SJSA1 (cell line): ENCODE measurements at regions not wholly inside any gene's neighbourhood (a gene's known extent, or its start where the extent isn't known, plus 50 kb on each side); places are given as distances from the start of the nearest gene placed in this dataset.

Experiments used
- DNase-seq, 2 experiments: peaks; one replicate each; pipeline ENCODE4 v3.0.0-alpha.2; 2015 to 2020; ENCODE audit warnings: low spot score in 2 of 2, low read depth in 1 of 2
- H3K27ac ChIP-seq: fragments of 250-450 bp; sonication (Bioruptor Pico); 2 replicates; pipeline ENCODE4 v1.5.1; 2020; ENCODE audit warnings: mild to moderate bottlenecking, moderate library complexity
- H3K27me3 ChIP-seq: fragments of 250-450 bp; sonication (Bioruptor Pico); replicated peaks from 2 replicates; pipeline ENCODE4 v1.5.1; 2020; ENCODE audit warnings: mild to moderate bottlenecking, moderate library complexity
- H3K36me3 ChIP-seq: fragments of 250-450 bp; sonication (Bioruptor Pico); 2 replicates; pipeline ENCODE4 v1.5.1; 2020; ENCODE audit warnings: mild to moderate bottlenecking
- H3K4me1 ChIP-seq: fragments of 250-450 bp; sonication (Bioruptor Pico); replicated peaks from 2 replicates; pipeline ENCODE4 v1.6.1; 2021; ENCODE audit warnings: mild to moderate bottlenecking
- H3K4me3 ChIP-seq: fragments of 250-450 bp; sonication (Bioruptor Pico); 2 replicates; pipeline ENCODE4 v1.5.1; 2020; ENCODE audit warnings: mild to moderate bottlenecking
- H3K9me3 ChIP-seq: fragments of 250-450 bp; sonication (Bioruptor Pico); replicated peaks from 2 replicates; pipeline ENCODE4 v1.5.1; 2020; ENCODE audit warnings: mild to moderate bottlenecking

- no peak overlapping the region for H3K27ac ChIP-seq
- no peak for DNase-seq
- no peaks in the 10 kb centered on the region for H3K36me3 ChIP-seq
- H3K9me3 ChIP-seq: no peaks in the 10 kb centered on the region
- no peaks in the 10 kb centered on the region for H3K27me3 ChIP-seq
- no peaks in the 10 kb centered on the region for H3K4me1 ChIP-seq
- H3K4me3 ChIP-seq: no peak overlapping the region
Observed at GRCh38 chr9:27659001-27659400, 85.7 kb upstream of the C9orf72 start.

GRCh38 chr9:27659571-27659970, 86.3 kb upstream of the C9orf72 start:
- Histone ChIP-seq H3K27me3 (no peaks in the 10 kb centered on the region), H3K9me3 (no peaks in the 10 kb centered on the region), H3K27ac (no peak overlapping the region), H3K36me3 (no peaks in the 10 kb centered on the region), H3K4me1 (no peaks in the 10 kb centered on the region), H3K4me3 (no peak overlapping the region)
- DNase-seq: no peak

GRCh38 chr9:27660148-27660547, 86.9 kb upstream of the C9orf72 start:
- no peaks in the 10 kb centered on the region for H3K36me3 ChIP-seq
- no peak overlapping the region for H3K4me3 ChIP-seq
- no peaks in the 10 kb centered on the region for H3K27me3 ChIP-seq
- no peaks in the 10 kb centered on the region for H3K9me3 ChIP-seq
- H3K4me1 ChIP-seq: no peaks in the 10 kb centered on the region
- DNase-seq: no peak
- no peak overlapping the region for H3K27ac ChIP-seq

- Histone ChIP-seq H3K36me3 (no peaks in the 10 kb centered on the region), H3K27ac (no peak overlapping the region)
Observed at GRCh38 chr9:27663526-27663925, 90.2 kb upstream of the C9orf72 start.

GRCh38 chr9:27664121-27664779, 91.0 kb upstream of the C9orf72 start:
- no peaks in the 10 kb centered on the region for H3K36me3 ChIP-seq
- no peaks in the 10 kb centered on the region for H3K27me3 ChIP-seq
- H3K9me3 ChIP-seq: no peaks in the 10 kb centered on the region
- no peaks in the 10 kb centered on the region for H3K4me1 ChIP-seq
- no peak for DNase-seq
- H3K27ac ChIP-seq: no peak overlapping the region
- no peak overlapping the region for H3K4me3 ChIP-seq

More at GRCh38 chr9:27663526-27663925, 90.2 kb upstream of the C9orf72 start:
- Histone ChIP-seq H3K4me3 (no peak overlapping the region), H3K9me3 (no peaks in the 10 kb centered on the region), H3K4me1 (no peaks in the 10 kb centered on the region), H3K27me3 (no peaks in the 10 kb centered on the region)
- DNase-seq: no peak

GRCh38 chr9:27665136-27665535, 91.9 kb upstream of the C9orf72 start:
- no peak for DNase-seq
- no peaks in the 10 kb centered on the region for H3K27me3 ChIP-seq
- H3K9me3 ChIP-seq: no peaks in the 10 kb centered on the region
- H3K4me3 ChIP-seq: no peak overlapping the region
- H3K4me1 ChIP-seq: no peaks in the 10 kb centered on the region
- H3K27ac ChIP-seq: no peak overlapping the region
- no peaks in the 10 kb centered on the region for H3K36me3 ChIP-seq

- DNase-seq: no peak
- Histone ChIP-seq H3K36me3 (no peaks in the 10 kb centered on the region), H3K27me3 (no peaks in the 10 kb centered on the region), H3K4me3 (no peak overlapping the region), H3K4me1 (no peaks in the 10 kb centered on the region), H3K27ac (no peak overlapping the region), H3K9me3 (no peaks in the 10 kb centered on the region)
Observed at GRCh38 chr9:27668280-27668679, 95.0 kb upstream of the C9orf72 start.

- Histone ChIP-seq H3K27ac (no peak overlapping the region), H3K9me3 (no peaks in the 10 kb centered on the region), H3K27me3 (no peaks in the 10 kb centered on the region), H3K4me1 (no peaks in the 10 kb centered on the region), H3K4me3 (no peak overlapping the region), H3K36me3 (no peaks in the 10 kb centered on the region)
- no peak for DNase-seq
Observed at GRCh38 chr9:27671636-27672035, 98.4 kb upstream of the C9orf72 start.

GRCh38 chr9:27672718-27673117, 99.4 kb upstream of the C9orf72 start:
- no peak for DNase-seq
- no peaks in the 10 kb centered on the region for H3K4me1 ChIP-seq
- H3K27me3 ChIP-seq: no peaks in the 10 kb centered on the region
- H3K36me3 ChIP-seq: no peaks in the 10 kb centered on the region
- no peak overlapping the region for H3K27ac ChIP-seq
- H3K4me3 ChIP-seq: no peak overlapping the region
- no peaks in the 10 kb centered on the region for H3K9me3 ChIP-seq

GRCh38 chr9:27673641-27674040, 100.4 kb upstream of the C9orf72 start:
- DNase-seq: no peak
- no peaks in the 10 kb centered on the region for H3K27me3 ChIP-seq
- H3K4me1 ChIP-seq: no peaks in the 10 kb centered on the region
- no peaks in the 10 kb centered on the region for H3K9me3 ChIP-seq
- H3K36me3 ChIP-seq: no peaks in the 10 kb centered on the region
- H3K4me3 ChIP-seq: no peak overlapping the region
- H3K27ac ChIP-seq: no peak overlapping the region

GRCh38 chr9:27675354-27675753, 102.1 kb upstream of the C9orf72 start:
- no peak overlapping the region for H3K27ac ChIP-seq
- H3K27me3 ChIP-seq: no peaks in the 10 kb centered on the region
- H3K4me1 ChIP-seq: no peaks in the 10 kb centered on the region
- no peak for DNase-seq
- H3K36me3 ChIP-seq: no peaks in the 10 kb centered on the region
- no peak overlapping the region for H3K4me3 ChIP-seq
- H3K9me3 ChIP-seq: no peaks in the 10 kb centered on the region

- DNase-seq: no peak
- H3K36me3 ChIP-seq: no peaks in the 10 kb centered on the region
- H3K4me3 ChIP-seq: no peak overlapping the region
- H3K9me3 ChIP-seq: no peaks in the 10 kb centered on the region
- H3K4me1 ChIP-seq: no peaks in the 10 kb centered on the region
- H3K27me3 ChIP-seq: no peaks in the 10 kb centered on the region
- no peak overlapping the region for H3K27ac ChIP-seq
Observed at GRCh38 chr9:27676827-27677226, 103.5 kb upstream of the C9orf72 start.

- Histone ChIP-seq H3K27me3 (no peaks in the 10 kb centered on the region), H3K4me1 (no peaks in the 10 kb centered on the region), H3K27ac (no peak overlapping the region), H3K9me3 (no peaks in the 10 kb centered on the region), H3K36me3 (no peaks in the 10 kb centered on the region), H3K4me3 (no peak overlapping the region)
- DNase-seq: no peak
Observed at GRCh38 chr9:27679338-27679737, 106.1 kb upstream of the C9orf72 start.

GRCh38 chr9:27683181-27683580, 109.9 kb upstream of the C9orf72 start:
- Histone ChIP-seq H3K4me3 (no peak overlapping the region), H3K36me3 (no peaks in the 10 kb centered on the region), H3K27me3 (no peaks in the 10 kb centered on the region), H3K9me3 (no peaks in the 10 kb centered on the region), H3K4me1 (no peaks in the 10 kb centered on the region), H3K27ac (no peak overlapping the region)
- DNase-seq: no peak

- Histone ChIP-seq H3K36me3 (no peaks in the 10 kb centered on the region), H3K4me1 (no peaks in the 10 kb centered on the region), H3K9me3 (no peaks in the 10 kb centered on the region), H3K27ac (no peak overlapping the region), H3K27me3 (no peaks in the 10 kb centered on the region), H3K4me3 (no peak overlapping the region)
- DNase-seq: no peak
Observed at GRCh38 chr9:27688954-27689353, 115.7 kb upstream of the C9orf72 start.
